ENCODE measurements at regions not wholly inside any gene's neighbourhood (a gene's known extent, or its start where the extent isn't known, plus 50 kb on each side); places are given as distances from the start of the nearest gene placed in this dataset.

- TF ChIP-seq CTCF (conservative IDR thresholded peaks at IDR 0.05; ENCODE audit: low read depth, low read length), result no peak
- Histone ChIP-seq H3K4me3 (IDR thresholded peaks at IDR 0.05; ENCODE audit: insufficient read depth, low read depth, low read length) (no peak overlapping the region), H3K9ac (no peak overlapping the region), H3K27ac (no peak overlapping the region), H3K4me2 (no peak overlapping the region), H3K79me2 (ENCODE audit: insufficient read depth, low read depth) (no peaks in the 10 kb centered on the region), H3K4me1 (ENCODE audit: low read depth, poor library complexity, severe bottlenecking) (no peaks in the 10 kb centered on the region), H4K20me1 (ENCODE audit: insufficient read depth) (no peaks in the 10 kb centered on the region), H3K27me3 (ENCODE audit: insufficient read depth, low read depth) (no peaks in the 10 kb centered on the region), H2AFZ (ENCODE audit: low read depth) (no peak overlapping the region), H3K36me3 (ENCODE audit: insufficient read depth) (no peaks in the 10 kb centered on the region)
Observed at GRCh38 chr12:65651060-65651459, 173.2 kb upstream of the HMGA2 start.

GRCh38 chr12:65653321-65653720 is 171.0 kb upstream of the HMGA2 start:
- no peak for TF ChIP-seq CTCF (conservative IDR thresholded peaks at IDR 0.05; ENCODE audit: low read depth, low read length)
- no peak overlapping the region for H3K27ac ChIP-seq
- no peaks in the 10 kb centered on the region for H3K36me3 ChIP-seq (ENCODE audit: insufficient read depth)
- H3K4me1 ChIP-seq (ENCODE audit: low read depth, poor library complexity, severe bottlenecking), result no peaks in the 10 kb centered on the region
- H3K9ac ChIP-seq, result no peak overlapping the region
- H3K4me2 ChIP-seq, result no peak overlapping the region
- no peaks in the 10 kb centered on the region for H4K20me1 ChIP-seq (ENCODE audit: insufficient read depth)
- H3K79me2 ChIP-seq (ENCODE audit: insufficient read depth, low read depth), result no peaks in the 10 kb centered on the region
- no peaks in the 10 kb centered on the region for H3K27me3 ChIP-seq (ENCODE audit: insufficient read depth, low read depth)
- no peak overlapping the region for H2AFZ ChIP-seq (ENCODE audit: low read depth)
- H3K4me3 ChIP-seq (IDR thresholded peaks at IDR 0.05; ENCODE audit: insufficient read depth, low read depth, low read length), result no peak overlapping the region

- no peak overlapping the region for H3K27ac ChIP-seq
- H4K20me1 ChIP-seq (ENCODE audit: insufficient read depth), result no peaks in the 10 kb centered on the region
- H3K79me2 ChIP-seq (ENCODE audit: insufficient read depth, low read depth), result no peaks in the 10 kb centered on the region
- no peaks in the 10 kb centered on the region for H3K27me3 ChIP-seq (ENCODE audit: insufficient read depth, low read depth)
- no peaks in the 10 kb centered on the region for H3K4me1 ChIP-seq (ENCODE audit: low read depth, poor library complexity, severe bottlenecking)
- H3K9ac ChIP-seq, result no peak overlapping the region
- H3K4me3 ChIP-seq (IDR thresholded peaks at IDR 0.05; ENCODE audit: insufficient read depth, low read depth, low read length), result no peak overlapping the region
- H2AFZ ChIP-seq (ENCODE audit: low read depth), result no peak overlapping the region
- H3K4me2 ChIP-seq, result no peak overlapping the region
- no peaks in the 10 kb centered on the region for H3K36me3 ChIP-seq (ENCODE audit: insufficient read depth)
- TF ChIP-seq CTCF (conservative IDR thresholded peaks at IDR 0.05; ENCODE audit: low read depth, low read length), result no peak
Observed at GRCh38 chr12:65653946-65654629, 170.2 kb upstream of the HMGA2 start.

GRCh38 chr12:65655074-65655493 is 169.2 kb upstream of the HMGA2 start:
- Histone ChIP-seq H3K4me1 (ENCODE audit: low read depth, poor library complexity, severe bottlenecking) (no peaks in the 10 kb centered on the region), H3K27ac (no peak overlapping the region), H4K20me1 (ENCODE audit: insufficient read depth) (no peaks in the 10 kb centered on the region), H2AFZ (ENCODE audit: low read depth) (no peak overlapping the region), H3K27me3 (ENCODE audit: insufficient read depth, low read depth) (no peaks in the 10 kb centered on the region), H3K36me3 (ENCODE audit: insufficient read depth) (no peaks in the 10 kb centered on the region), H3K79me2 (ENCODE audit: insufficient read depth, low read depth) (no peaks in the 10 kb centered on the region), H3K4me2 (no peak overlapping the region), H3K9ac (no peak overlapping the region), H3K4me3 (IDR thresholded peaks at IDR 0.05; ENCODE audit: insufficient read depth, low read depth, low read length) (no peak overlapping the region)
- no peak for TF ChIP-seq CTCF (conservative IDR thresholded peaks at IDR 0.05; ENCODE audit: low read depth, low read length)

All from KMS-11 (cell line).